SKM-1 treated with dmso at 0.1 percent for 144 hours (cell line): ENCODE measurements at regions not wholly inside any gene's neighbourhood (a gene's known extent, or its start where the extent isn't known, plus 50 kb on each side); places are given as distances from the start of the nearest gene placed in this dataset.
"Not testable (repeated sequence)": the region's sequence is repeated elsewhere in the genome, so short reads cannot be mapped to it uniquely, and the experiment has no call there.

Source experiments
- DNase-seq: peaks from one replicate; lab custom pipeline; 2025; ENCODE audit not compliant: unreplicated experiment; lab: John Stamatoyannopoulos, UW

- DNase-seq, result no peak
Observed at GRCh38 chr10:117458571-117458970, 83.3 kb upstream of the PDZD8 start.

GRCh38 chr10:117457932-117458331, 82.7 kb upstream of the PDZD8 start:
- no peak for DNase-seq

GRCh38 chr10:117457071-117457810, 82.0 kb upstream of the PDZD8 start:
- DNase-seq, result peak; percentile 76

GRCh38 chr10:117455346-117455745, 80.1 kb upstream of the PDZD8 start:
- DNase-seq, result no peak

GRCh38 chr10:117454502-117454901, 79.3 kb upstream of the PDZD8 start:
- DNase-seq, result peak; percentile 75

GRCh38 chr10:117453484-117453883, 78.2 kb upstream of the PDZD8 start:
- DNase-seq, result not testable (repeated sequence)

- DNase-seq, result no peak
Observed at GRCh38 chr10:117450940-117451339, 75.7 kb upstream of the PDZD8 start.

GRCh38 chr10:117449636-117450035, 74.4 kb upstream of the PDZD8 start:
- no peak for DNase-seq

- no peak for DNase-seq
Observed at GRCh38 chr10:117448802-117449201, 73.6 kb upstream of the PDZD8 start.

GRCh38 chr10:117445992-117446391, 70.8 kb upstream of the PDZD8 start:
- no peak for DNase-seq

GRCh38 chr10:117444497-117445040, 69.3 kb upstream of the PDZD8 start:
- DNase-seq, result no peak

GRCh38 chr10:117443686-117444041, 68.4 kb upstream of the PDZD8 start:
- DNase-seq, result no peak

- DNase-seq, result peak; percentile 81
Observed at GRCh38 chr10:117442944-117443685, 67.9 kb upstream of the PDZD8 start.

- no peak for DNase-seq
Observed at GRCh38 chr10:117442521-117442920, 67.3 kb upstream of the PDZD8 start.

GRCh38 chr10:117441812-117442443, 66.7 kb upstream of the PDZD8 start:
- DNase-seq, result peak; percentile 78

- DNase-seq, result no peak
Observed at GRCh38 chr10:117441361-117441760, 66.1 kb upstream of the PDZD8 start.

- no peak for DNase-seq
Observed at GRCh38 chr10:117439243-117439912, 64.1 kb upstream of the PDZD8 start.

GRCh38 chr10:117432866-117433265, 57.6 kb upstream of the PDZD8 start:
- no peak for DNase-seq

- peak; percentile 79 for DNase-seq
Observed at GRCh38 chr10:117431160-117431559, 55.9 kb upstream of the PDZD8 start.

GRCh38 chr10:117430535-117430934, 55.3 kb upstream of the PDZD8 start:
- not testable (repeated sequence) for DNase-seq

GRCh38 chr10:117429643-117430265, 54.5 kb upstream of the PDZD8 start:
- no peak for DNase-seq
